Bronchial epithelial cell (primary cell): ENCODE measurements at regions not wholly inside any gene's neighbourhood (a gene's known extent, or its start where the extent isn't known, plus 50 kb on each side); places are given as distances from the start of the nearest gene placed in this dataset.

Experiments used
- DNase-seq: peaks from one replicate; pipeline ENCODE4 v3.0.0-alpha.2; 2010; ENCODE audit warnings: low read depth
- FAIRE-seq: peaks from 2 replicates; lab custom pipeline; 2011; peaks lifted over from hg19 to GRCh38; lab: Jason Lieb, UNC
- H3K27me3 ChIP-seq: 2 replicates; pipeline ENCODE4 v1.5.1; 2011; ENCODE audit warnings: low read length; ENCODE audit not compliant: control insufficient read depth, insufficient read depth
- H3K36me3 ChIP-seq: 2 replicates; pipeline ENCODE4 v1.5.1; 2011; ENCODE audit warnings: low read length; ENCODE audit not compliant: control insufficient read depth, insufficient read depth
- H3K4me3 ChIP-seq: 2 replicates; pipeline ENCODE4 v1.5.1; 2011; ENCODE audit warnings: mild to moderate bottlenecking, low read depth, low read length, control low read depth
- CTCF ChIP-seq: IDR thresholded peaks from 2 replicates; pipeline ENCODE4 v1.5.1; 2011; ENCODE audit warnings: mild to moderate bottlenecking, moderate library complexity, low read length, control low read depth, inconsistent platforms; ENCODE audit not compliant: insufficient read depth, severe bottlenecking

DNA sequence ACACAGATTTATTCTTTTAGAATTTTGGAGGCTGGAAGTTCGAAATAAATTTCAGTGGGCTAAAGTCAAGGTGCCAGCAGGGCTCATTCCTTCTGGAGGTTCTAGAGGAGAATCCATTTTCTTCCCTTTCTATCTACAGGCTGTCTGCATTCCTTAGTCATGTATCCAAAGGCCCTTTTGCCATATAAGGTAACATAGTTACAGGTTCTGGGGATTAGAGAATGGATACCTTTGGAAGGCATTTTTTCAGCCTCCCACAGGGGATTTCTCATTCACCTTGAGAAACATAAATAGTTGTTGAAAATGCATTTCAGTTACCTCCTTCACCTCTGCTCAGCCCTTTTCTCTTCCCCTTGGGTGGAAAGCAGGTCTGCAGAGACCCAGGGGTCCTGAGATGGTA lies 280.0 kb upstream of the MAP3K1 start:
- FAIRE-seq: no peak
- TF ChIP-seq CTCF: no peak
- peak; percentile 48 for DNase-seq
- Histone ChIP-seq H3K4me3 (no peak overlapping the region), H3K36me3 (no peaks in the 10 kb centered on the region), H3K27me3 (no peaks in the 10 kb centered on the region)

DNA sequence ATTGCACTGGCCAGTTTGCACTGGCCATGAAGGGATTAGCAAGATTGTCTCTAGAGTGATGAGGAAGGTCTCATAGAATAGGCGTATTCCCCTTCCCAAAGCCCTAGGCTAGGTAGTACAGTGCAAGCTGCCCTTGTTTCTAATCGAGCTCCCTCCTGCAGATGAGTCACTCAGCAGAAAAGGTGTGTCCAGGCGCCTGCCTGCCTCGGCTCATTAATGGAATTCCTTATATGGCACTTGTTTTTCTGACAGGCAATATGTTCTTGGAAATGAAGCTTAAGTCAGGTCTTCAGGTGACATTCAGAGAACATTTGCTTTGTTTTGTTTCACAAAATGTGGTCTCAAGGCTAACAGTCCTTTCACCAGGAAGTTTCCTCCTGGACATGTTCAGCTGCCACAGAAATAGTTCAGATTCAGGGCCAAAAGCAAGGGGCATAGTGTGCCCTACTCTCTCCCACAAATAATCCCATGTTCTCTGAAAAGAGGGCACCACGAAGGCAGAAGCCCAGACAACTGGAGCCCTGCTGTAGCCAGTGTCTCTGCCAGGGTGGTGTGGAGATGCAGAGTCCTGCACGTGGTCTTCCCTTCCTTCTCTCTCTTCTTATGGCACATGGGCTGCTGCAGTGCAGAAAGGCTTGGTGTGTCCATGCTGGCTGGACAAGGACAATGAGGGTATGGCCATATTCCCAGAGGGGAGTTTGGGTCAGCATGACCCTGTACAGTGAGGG lies 281.1 kb upstream of the MAP3K1 start:
- DNase-seq (peak; percentile 87), FAIRE-seq (peak; percentile 91)
- TF ChIP-seq CTCF: no peak
- Histone ChIP-seq H3K36me3 (no peaks in the 10 kb centered on the region), H3K4me3 (no peak overlapping the region), H3K27me3 (no peaks in the 10 kb centered on the region)

DNA sequence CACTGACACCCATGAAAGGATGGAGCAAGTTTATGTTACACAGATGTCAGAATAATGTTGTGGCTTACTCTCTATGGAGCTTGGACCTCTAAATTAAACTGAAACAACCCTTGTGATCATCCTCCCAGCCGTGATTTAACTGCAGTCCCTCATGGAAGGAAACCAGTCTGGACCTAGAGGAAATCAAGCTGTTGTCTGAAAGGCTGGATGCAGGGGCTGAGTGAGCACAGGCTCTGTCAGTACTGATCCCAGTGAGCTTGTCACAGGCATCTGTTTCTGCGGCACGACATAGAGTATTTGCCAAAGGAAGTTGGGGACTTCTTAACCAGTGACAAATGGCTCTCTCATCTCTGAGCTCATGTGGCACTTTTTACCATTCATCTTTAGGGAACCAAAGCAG lies 282.9 kb upstream of the MAP3K1 start:
- Histone ChIP-seq H3K36me3 (no peaks in the 10 kb centered on the region), H3K4me3 (no peak overlapping the region), H3K27me3 (no peaks in the 10 kb centered on the region)
- no peak for DNase-seq
- no peak for TF ChIP-seq CTCF
- peak; percentile 32 for FAIRE-seq

DNA sequence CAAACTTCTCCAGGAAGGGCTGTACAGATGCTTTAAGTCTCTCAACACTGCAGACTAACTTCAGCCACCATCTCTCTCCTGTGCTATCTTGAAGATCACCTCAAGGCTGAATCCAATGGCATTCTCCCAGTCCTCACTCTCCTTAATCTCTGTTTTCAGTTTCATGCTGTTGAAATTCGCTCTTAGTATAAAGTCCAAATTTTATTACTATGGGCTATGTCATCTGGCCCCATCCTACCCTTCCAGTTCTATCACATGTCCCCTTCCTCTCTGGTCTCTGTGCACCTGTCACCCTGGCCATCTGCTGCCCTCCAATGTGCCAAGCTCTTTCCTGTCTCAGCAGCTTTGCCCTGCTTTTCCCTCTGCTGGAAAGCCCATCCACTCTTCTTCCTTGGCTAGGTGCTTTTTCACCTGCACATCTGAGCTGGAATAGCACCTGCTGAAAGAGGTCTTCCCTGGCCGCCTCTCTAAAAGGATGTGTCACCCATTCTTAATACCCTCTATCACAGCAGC lies 284.7 kb upstream of the MAP3K1 start:
- FAIRE-seq: no peak
- no peak for TF ChIP-seq CTCF
- H3K36me3 ChIP-seq: no peaks in the 10 kb centered on the region

DNA sequence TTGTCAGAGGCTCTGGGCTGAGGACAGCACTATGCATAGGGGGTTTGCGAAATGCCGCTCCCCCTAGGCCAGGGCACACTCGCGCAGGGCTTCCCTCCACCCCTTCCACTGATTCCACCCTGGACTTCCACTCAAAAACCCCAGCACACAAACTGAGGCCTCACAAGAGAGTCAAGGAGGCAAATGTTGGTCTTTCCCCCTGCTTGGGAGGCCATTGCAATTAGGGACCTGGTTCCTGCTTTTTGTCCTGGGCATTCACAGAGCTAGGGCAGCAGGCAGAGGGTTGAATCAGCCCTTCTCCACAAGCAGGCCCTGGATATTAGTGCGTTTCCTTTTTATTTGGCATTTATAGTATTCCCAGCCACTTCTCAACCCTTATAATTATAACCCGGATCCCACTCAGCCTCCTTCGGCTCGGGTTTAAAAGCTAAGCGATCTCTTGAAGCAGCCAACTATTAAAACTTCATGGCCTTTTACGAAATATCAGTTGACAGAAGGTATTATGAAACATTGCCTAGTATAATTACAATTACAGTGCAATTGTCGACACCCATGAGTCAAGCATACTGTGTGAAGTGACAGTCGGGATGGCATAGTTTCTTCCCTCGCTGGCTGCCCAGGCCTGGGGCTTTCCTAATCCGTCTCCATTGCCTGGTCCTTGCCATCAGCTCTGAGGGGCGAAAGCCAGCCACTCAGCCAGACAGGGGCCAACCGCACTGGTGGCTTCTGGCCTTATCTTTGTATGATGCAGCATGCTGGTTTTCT lies 285.5 kb upstream of the MAP3K1 start:
- Histone ChIP-seq H3K27me3 (no peaks in the 10 kb centered on the region), H3K36me3 (no peaks in the 10 kb centered on the region), H3K4me3 (no peak overlapping the region)
- no peak for TF ChIP-seq CTCF
- FAIRE-seq: no peak
- DNase-seq: no peak

More for the DNA sequence above, 284.7 kb upstream of the MAP3K1 start:
- no peak for DNase-seq
- H3K27me3 ChIP-seq: no peaks in the 10 kb centered on the region
- H3K4me3 ChIP-seq: no peak overlapping the region
